Neural crest cell (in vitro differentiated cells): ENCODE measurements at regions not wholly inside any gene's neighbourhood (a gene's known extent, or its start where the extent isn't known, plus 50 kb on each side); places are given as distances from the start of the nearest gene placed in this dataset.

ENCODE experiments used
- DNase-seq: peaks from one replicate; pipeline ENCODE4 v3.0.0; 2021; ENCODE audit warnings: low read depth, mixed read lengths, low spot score
- H3K27ac Mint-ChIP-seq: one replicate; pipeline ENCODE4 v1.8.0; 2021; ENCODE audit warnings: mild to moderate bottlenecking, mixed read lengths; ENCODE audit not compliant: unreplicated experiment
- H3K27me3 Mint-ChIP-seq: 2 replicates; pipeline ENCODE4 v1.8.0; 2021; ENCODE audit warnings: low read depth, mild to moderate bottlenecking, mixed read lengths
- H3K36me3 Mint-ChIP-seq: 2 replicates; pipeline ENCODE4 v1.8.0; 2021; ENCODE audit warnings: low read depth, mild to moderate bottlenecking, mixed read lengths
- H3K4me1 Mint-ChIP-seq: 2 replicates; pipeline ENCODE4 v1.8.0; 2021; ENCODE audit warnings: mixed read lengths
- H3K4me3 Mint-ChIP-seq: one replicate; pipeline ENCODE4 v1.8.0; 2021; ENCODE audit warnings: mild to moderate bottlenecking, mixed read lengths
- H3K9me3 Mint-ChIP-seq: 2 replicates; pipeline ENCODE4 v1.8.0; 2021; ENCODE audit warnings: mixed read lengths
- TF ChIP-seq, protein P1 (sequence below): fragments of 200-600 bp; sonication (generic); conservative IDR thresholded peaks from 2 replicates; pipeline ENCODE4 v1.5.0; 2021; ENCODE audit warnings: antibody characterized with exemption, mild to moderate bottlenecking

DNA sequence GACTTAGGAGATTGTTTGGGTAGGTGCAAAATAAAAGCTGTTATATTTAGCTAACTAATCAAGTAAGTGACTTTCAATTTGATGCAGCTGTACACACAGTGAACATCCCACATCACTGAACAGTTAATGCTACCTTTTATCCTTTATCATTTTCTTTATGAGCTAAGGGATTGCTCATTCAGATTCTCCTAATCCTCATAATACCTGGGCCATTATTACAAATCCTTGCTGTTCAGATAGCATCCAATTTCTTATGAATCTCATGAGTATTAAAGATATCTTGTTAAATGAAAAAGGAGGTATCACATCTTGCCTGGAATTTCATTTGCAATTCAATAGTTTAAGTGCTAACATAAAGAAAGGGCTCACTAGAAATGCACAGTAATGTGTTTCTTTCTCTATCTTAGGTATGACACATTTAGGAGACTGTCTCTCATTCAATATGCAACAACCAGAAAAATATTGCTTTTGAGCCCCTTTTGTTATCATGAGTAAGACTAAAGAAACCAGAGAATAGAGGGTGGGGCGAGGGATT, 918.5 kb downstream of the CBLN2 start:
- Mint-ChIP-seq H3K4me1 (no peaks in the 10 kb centered on the region), H3K9me3 (no peaks in the 10 kb centered on the region), H3K27me3 (no peaks in the 10 kb centered on the region), H3K36me3 (no peaks in the 10 kb centered on the region), H3K4me3 (no peak overlapping the region), H3K27ac (no peak overlapping the region)
- no peak for DNase-seq
- TF ChIP-seq, protein P1, sequence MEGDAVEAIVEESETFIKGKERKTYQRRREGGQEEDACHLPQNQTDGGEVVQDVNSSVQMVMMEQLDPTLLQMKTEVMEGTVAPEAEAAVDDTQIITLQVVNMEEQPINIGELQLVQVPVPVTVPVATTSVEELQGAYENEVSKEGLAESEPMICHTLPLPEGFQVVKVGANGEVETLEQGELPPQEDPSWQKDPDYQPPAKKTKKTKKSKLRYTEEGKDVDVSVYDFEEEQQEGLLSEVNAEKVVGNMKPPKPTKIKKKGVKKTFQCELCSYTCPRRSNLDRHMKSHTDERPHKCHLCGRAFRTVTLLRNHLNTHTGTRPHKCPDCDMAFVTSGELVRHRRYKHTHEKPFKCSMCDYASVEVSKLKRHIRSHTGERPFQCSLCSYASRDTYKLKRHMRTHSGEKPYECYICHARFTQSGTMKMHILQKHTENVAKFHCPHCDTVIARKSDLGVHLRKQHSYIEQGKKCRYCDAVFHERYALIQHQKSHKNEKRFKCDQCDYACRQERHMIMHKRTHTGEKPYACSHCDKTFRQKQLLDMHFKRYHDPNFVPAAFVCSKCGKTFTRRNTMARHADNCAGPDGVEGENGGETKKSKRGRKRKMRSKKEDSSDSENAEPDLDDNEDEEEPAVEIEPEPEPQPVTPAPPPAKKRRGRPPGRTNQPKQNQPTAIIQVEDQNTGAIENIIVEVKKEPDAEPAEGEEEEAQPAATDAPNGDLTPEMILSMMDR: no peak

DNA sequence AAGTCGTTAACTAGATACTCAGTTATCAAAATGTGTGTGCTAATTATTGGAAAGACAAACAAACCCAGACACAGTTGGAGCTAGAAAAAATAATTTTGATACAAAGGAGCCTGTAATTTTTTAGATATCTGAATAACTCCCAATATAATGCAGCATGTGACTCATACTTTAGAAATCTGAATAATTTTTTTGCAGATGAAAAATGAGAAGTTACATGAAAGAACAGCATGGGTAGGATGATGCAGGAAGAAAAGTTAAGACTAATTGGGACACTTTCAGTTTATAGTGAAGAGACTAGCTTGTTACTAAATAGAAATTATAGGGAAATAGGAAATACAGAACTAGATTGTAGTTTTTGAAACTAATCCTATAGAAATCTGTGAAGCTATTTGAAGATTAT, 945.8 kb downstream of the CBLN2 start:
- Mint-ChIP-seq H3K27me3 (no peaks in the 10 kb centered on the region), H3K27ac (no peak overlapping the region), H3K36me3 (no peaks in the 10 kb centered on the region), H3K9me3 (no peaks in the 10 kb centered on the region), H3K4me3 (no peak overlapping the region), H3K4me1 (no peaks in the 10 kb centered on the region)
- no peak for DNase-seq
- TF ChIP-seq, protein P1: no peak

DNA sequence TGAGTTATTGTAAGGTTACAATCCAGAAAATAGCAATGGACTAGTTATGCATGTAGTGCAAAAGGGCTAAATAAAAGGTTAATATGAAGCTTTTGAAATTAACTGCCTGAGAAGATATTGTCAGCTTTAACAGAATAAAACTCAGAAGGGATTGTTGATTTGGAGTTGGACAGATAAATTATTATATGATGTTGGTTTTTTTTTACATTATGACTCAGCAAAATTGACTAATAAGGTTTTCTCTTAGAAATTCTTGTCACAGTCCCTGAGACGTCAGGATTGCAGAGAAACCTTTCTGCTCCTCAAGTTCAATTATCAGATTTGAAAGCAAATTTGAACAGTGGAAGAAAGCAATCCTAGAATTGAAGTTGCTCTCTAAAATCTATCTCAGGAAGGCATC, 946.9 kb downstream of the CBLN2 start:
- no peaks in the 10 kb centered on the region for H3K27me3 Mint-ChIP-seq
- H3K9me3 Mint-ChIP-seq: no peaks in the 10 kb centered on the region
- DNase-seq: no peak
- H3K36me3 Mint-ChIP-seq: no peaks in the 10 kb centered on the region
- H3K4me1 Mint-ChIP-seq: no peaks in the 10 kb centered on the region
- TF ChIP-seq, protein P1: no peak
- no peak overlapping the region for H3K27ac Mint-ChIP-seq
- no peak overlapping the region for H3K4me3 Mint-ChIP-seq

DNA sequence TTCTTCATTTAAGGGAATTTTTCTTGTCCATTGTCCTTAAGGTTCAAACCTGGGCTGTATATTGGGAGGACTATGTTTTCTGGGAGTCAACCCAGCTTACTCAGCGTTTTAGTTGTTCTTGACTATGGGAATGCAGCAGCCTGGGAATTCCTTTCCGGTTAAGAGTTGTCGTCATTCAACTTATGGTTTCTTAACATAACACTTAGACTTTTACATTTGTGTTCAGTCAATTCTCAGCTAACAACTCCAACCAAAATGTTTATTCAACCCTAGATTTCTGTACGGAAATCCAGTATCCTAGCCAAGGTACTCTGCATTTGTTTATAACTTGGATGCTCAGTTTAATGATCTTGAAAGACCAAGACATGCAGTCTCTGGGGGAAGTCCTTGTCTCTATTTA, 960.9 kb downstream of the CBLN2 start:
- peaks cover under 1% of the 10 kb centered on the region for H3K9me3 Mint-ChIP-seq
- no peaks in the 10 kb centered on the region for H3K4me1 Mint-ChIP-seq
- TF ChIP-seq, protein P1: no peak
- no peak overlapping the region for H3K4me3 Mint-ChIP-seq
- no peaks in the 10 kb centered on the region for H3K36me3 Mint-ChIP-seq
- no peaks in the 10 kb centered on the region for H3K27me3 Mint-ChIP-seq
- H3K27ac Mint-ChIP-seq: no peak overlapping the region
- DNase-seq: no peak

DNA sequence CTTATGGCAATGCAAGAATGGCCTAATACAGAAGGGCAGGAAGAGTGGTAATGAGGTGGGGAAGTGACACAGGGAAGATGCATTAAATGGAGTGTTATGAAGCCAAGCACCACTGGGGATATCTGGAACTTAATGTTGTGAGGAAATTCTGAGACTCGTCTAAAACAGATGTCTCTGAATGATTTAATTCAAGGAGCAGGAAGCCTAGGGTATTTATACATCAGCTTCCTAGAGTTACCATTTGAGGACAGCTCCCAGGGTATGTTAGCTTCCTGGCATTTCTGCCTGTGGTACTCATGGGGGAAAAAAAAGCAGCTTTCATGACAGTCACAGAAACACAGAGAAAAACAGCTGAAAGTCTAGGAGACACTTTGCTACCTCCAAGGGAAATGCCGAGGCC, 989.5 kb downstream of the CBLN2 start:
- Mint-ChIP-seq H3K36me3 (no peaks in the 10 kb centered on the region), H3K4me3 (no peak overlapping the region), H3K4me1 (no peaks in the 10 kb centered on the region), H3K27me3 (no peaks in the 10 kb centered on the region), H3K27ac (no peak overlapping the region), H3K9me3 (peaks cover 7% of the 10 kb centered on the region)
- no peak for DNase-seq
- TF ChIP-seq, protein P1: no peak

DNA sequence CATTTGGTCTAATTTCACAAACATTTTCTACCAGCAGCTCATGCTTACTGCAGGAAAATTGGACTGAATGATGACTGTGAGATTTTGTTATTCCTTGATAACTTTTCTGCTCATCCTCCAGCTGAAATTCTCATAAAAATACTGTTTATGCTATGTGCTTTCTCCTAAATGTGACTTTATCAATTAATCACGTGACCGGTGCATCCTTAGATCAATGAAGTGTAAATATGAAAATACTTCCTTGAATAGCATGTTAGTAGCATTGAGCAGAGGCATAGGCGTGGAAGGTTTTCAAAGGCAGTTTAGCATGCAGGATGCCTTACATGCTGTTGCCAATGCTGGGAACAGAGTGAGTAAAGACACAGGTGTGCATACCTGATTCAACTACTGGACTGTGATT, 1002.5 kb downstream of the CBLN2 start:
- TF ChIP-seq, protein P1: no peak
- Mint-ChIP-seq H3K27me3 (peaks cover 6% of the 10 kb centered on the region), H3K4me1 (no peaks in the 10 kb centered on the region), H3K9me3 (peaks cover 6% of the 10 kb centered on the region), H3K36me3 (no peaks in the 10 kb centered on the region), H3K4me3 (no peak overlapping the region), H3K27ac (no peak overlapping the region)
- no peak for DNase-seq
